NCI-H2171 (cell line): ENCODE measurements at regions not wholly inside any gene's neighbourhood (a gene's known extent, or its start where the extent isn't known, plus 50 kb on each side); places are given as distances from the start of the nearest gene placed in this dataset.
"Not testable (repeated sequence)": the region's sequence is repeated elsewhere in the genome, so short reads cannot be mapped to it uniquely, and the experiment has no call there.

Experiments
- DNase-seq: peaks from one replicate; lab custom pipeline; 2025; lab: John Stamatoyannopoulos, UW

GRCh38 chr20:52311209-52311794 lies 119.7 kb upstream of the ZFP64 start:
- no peak for DNase-seq

GRCh38 chr20:52309181-52309580 lies 117.6 kb upstream of the ZFP64 start:
- no peak for DNase-seq

- no peak for DNase-seq
Observed at GRCh38 chr20:52306477-52306876, 114.9 kb upstream of the ZFP64 start.

GRCh38 chr20:52305858-52306257 lies 114.3 kb upstream of the ZFP64 start:
- no peak for DNase-seq

GRCh38 chr20:52305024-52305645 lies 113.6 kb upstream of the ZFP64 start:
- no peak for DNase-seq

- no peak for DNase-seq
Observed at GRCh38 chr20:52303281-52303950, 111.8 kb upstream of the ZFP64 start.

- DNase-seq, result no peak
Observed at GRCh38 chr20:52302736-52303135, 111.2 kb upstream of the ZFP64 start.

- not testable (repeated sequence) for DNase-seq
Observed at GRCh38 chr20:52302051-52302450, 110.5 kb upstream of the ZFP64 start.

GRCh38 chr20:52295556-52295955 lies 104.0 kb upstream of the ZFP64 start:
- no peak for DNase-seq

GRCh38 chr20:52294106-52294628 lies 102.6 kb upstream of the ZFP64 start:
- DNase-seq, result no peak

- no peak for DNase-seq
Observed at GRCh38 chr20:52291109-52291508, 99.5 kb upstream of the ZFP64 start.

GRCh38 chr20:52290569-52290968 lies 99.0 kb upstream of the ZFP64 start:
- no peak for DNase-seq

GRCh38 chr20:52289956-52290565 lies 98.5 kb upstream of the ZFP64 start:
- DNase-seq, result no peak

- DNase-seq, result no peak
Observed at GRCh38 chr20:52280407-52280806, 88.8 kb upstream of the ZFP64 start.

- DNase-seq, result no peak
Observed at GRCh38 chr20:52279706-52280105, 88.1 kb upstream of the ZFP64 start.

- DNase-seq, result no peak
Observed at GRCh38 chr20:52275181-52275691, 83.7 kb upstream of the ZFP64 start.

- DNase-seq, result no peak
Observed at GRCh38 chr20:52270696-52271095, 79.1 kb upstream of the ZFP64 start.

GRCh38 chr20:52270001-52270606 lies 78.5 kb upstream of the ZFP64 start:
- DNase-seq, result no peak

GRCh38 chr20:52269321-52269720 lies 77.7 kb upstream of the ZFP64 start:
- no peak for DNase-seq

GRCh38 chr20:52268184-52268749 lies 76.7 kb upstream of the ZFP64 start:
- no peak for DNase-seq

GRCh38 chr20:52267418-52267817 lies 75.8 kb upstream of the ZFP64 start:
- no peak for DNase-seq

- DNase-seq, result no peak
Observed at GRCh38 chr20:52263757-52264156, 72.2 kb upstream of the ZFP64 start.
